Esophagus muscularis mucosa (tissue), 3 donors: ENCODE measurements at regions not wholly inside any gene's neighbourhood (a gene's known extent, or its start where the extent isn't known, plus 50 kb on each side); places are given as distances from the start of the nearest gene placed in this dataset.
"Not testable (repeated sequence)": the region's sequence is repeated elsewhere in the genome, so short reads cannot be mapped to it uniquely, and the experiment has no call there.

ENCODE experiments used
- POLR2A ChIP-seq: fragments of 450-650 bp; IDR thresholded peaks from one replicate; pipeline ENCODE4 v1.6.1; 2017; ENCODE audit warnings: antibody characterized with exemption, moderate library complexity, mild to moderate bottlenecking, low read depth
- POLR2AphosphoS5 ChIP-seq, 2 donors: sonication (generic); formaldehyde crosslinking; IDR thresholded peaks; one replicate each; pipeline ENCODE4 v1.6.1; 2017; ENCODE audit warnings: antibody characterized with exemption in 2 of 2
- TF ChIP-seq, protein P1 (sequence below), 3 experiments: fragments of 200-600 bp in 2 of 3; fragments of 450-650 bp in 1 of 3; sonication (generic) in 2 of 3; IDR thresholded peaks; one replicate each; pipeline ENCODE4 v1.5.1; 2017 to 2019; ENCODE audit warnings: antibody characterized with exemption in 3 of 3, mild to moderate bottlenecking in 2 of 3, moderate library complexity in 1 of 3

DNA sequence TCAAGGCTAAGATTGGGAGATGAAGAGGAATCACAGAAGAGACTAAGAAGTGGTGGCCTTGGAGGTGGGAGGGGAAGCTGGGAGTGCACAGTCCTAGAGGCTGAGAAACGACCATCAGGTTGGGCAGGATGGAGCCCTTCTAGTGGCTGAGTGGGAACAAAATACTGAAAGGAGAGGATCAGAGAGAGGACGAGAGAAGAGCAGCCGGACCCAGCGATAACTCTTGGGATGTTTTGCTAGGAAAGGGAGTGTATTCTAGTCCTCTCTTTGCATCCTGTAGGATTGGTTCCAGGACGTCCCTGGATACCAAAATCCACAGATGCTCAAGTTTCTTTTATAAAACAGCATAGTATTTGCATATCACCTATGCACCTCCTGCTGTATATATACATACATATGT lies 143.8 kb downstream of the CRLF3 start:
- TF ChIP-seq, protein P1, sequence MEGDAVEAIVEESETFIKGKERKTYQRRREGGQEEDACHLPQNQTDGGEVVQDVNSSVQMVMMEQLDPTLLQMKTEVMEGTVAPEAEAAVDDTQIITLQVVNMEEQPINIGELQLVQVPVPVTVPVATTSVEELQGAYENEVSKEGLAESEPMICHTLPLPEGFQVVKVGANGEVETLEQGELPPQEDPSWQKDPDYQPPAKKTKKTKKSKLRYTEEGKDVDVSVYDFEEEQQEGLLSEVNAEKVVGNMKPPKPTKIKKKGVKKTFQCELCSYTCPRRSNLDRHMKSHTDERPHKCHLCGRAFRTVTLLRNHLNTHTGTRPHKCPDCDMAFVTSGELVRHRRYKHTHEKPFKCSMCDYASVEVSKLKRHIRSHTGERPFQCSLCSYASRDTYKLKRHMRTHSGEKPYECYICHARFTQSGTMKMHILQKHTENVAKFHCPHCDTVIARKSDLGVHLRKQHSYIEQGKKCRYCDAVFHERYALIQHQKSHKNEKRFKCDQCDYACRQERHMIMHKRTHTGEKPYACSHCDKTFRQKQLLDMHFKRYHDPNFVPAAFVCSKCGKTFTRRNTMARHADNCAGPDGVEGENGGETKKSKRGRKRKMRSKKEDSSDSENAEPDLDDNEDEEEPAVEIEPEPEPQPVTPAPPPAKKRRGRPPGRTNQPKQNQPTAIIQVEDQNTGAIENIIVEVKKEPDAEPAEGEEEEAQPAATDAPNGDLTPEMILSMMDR (IDR thresholded peaks at IDR 0.05): not testable (repeated sequence)
- TF ChIP-seq POLR2AphosphoS5 (IDR thresholded peaks at IDR 0.05); POLR2A: not testable (repeated sequence)
